GM12875 (cell line): ENCODE measurements at regions not wholly inside any gene's neighbourhood (a gene's known extent, or its start where the extent isn't known, plus 50 kb on each side); places are given as distances from the start of the nearest gene placed in this dataset.

Experiments used
- H3K4me3 ChIP-seq: one replicate; pipeline ENCODE4 v1.5.1; 2011; ENCODE audit warnings: low read depth, low read length, control low read depth
- CTCF ChIP-seq: IDR thresholded peaks from 2 replicates; pipeline ENCODE4 v1.5.1; 2011; ENCODE audit warnings: low read depth, mild to moderate bottlenecking, control low read depth, inconsistent platforms, low read length, moderate library complexity, borderline replicate concordance; ENCODE audit not compliant: insufficient read depth

- peak; percentile 35; the same call in 1 of the 2 replicates for TF ChIP-seq CTCF
- H3K4me3 ChIP-seq, result no peak overlapping the region
These were observed 379.2 kb upstream of the MIR17HG start for GRCh38 chr13:90968166-90968904.

GRCh38 chr13:90974249-90974975 is 373.1 kb upstream of the MIR17HG start:
- no peak for TF ChIP-seq CTCF
- no peak overlapping the region for H3K4me3 ChIP-seq

GRCh38 chr13:90979059-90979458 is 368.4 kb upstream of the MIR17HG start:
- TF ChIP-seq CTCF, result no peak
- H3K4me3 ChIP-seq, result no peak overlapping the region

GRCh38 chr13:90984756-90985155 is 362.7 kb upstream of the MIR17HG start:
- TF ChIP-seq CTCF, result no peak
- no peak overlapping the region for H3K4me3 ChIP-seq

DNA sequence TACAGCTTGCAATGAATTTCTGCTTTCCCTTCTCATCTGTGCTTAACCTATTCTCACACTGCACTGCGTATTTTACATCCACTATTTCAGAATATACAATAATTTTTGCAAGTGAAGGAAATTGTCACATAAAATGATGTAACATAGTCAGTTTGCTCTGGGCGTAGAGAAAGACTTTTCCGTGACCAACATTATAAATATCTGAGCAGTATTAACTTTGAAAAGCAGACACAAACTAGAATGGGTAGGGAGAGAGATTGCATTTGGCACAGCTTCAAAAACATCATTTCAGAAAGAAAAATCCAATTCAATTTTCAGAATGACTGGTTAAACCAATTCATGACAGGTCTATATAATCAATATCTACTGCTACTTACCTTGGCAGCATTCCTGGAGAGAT is 352.5 kb upstream of the MIR17HG start:
- H3K4me3 ChIP-seq, result no peak overlapping the region
- TF ChIP-seq CTCF, result no peak

DNA sequence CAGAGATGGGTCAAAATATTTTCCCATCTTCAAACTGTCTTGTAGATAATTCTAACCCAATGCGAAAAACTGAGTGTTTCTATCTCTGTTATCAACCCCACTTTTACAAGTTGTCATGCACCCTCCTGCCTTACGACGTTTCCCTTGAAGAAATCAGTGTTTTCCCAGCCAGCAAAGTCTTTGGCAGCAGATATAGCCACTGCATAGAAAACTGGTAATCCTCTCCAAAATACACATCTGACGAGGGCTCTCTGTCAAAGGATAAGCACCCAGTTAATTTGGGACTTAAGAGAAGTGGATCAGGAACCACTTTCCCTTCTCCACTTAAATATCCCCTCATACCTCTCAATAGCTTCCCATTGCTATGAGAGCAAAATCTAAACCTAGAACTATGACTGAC is 351.9 kb upstream of the MIR17HG start:
- H3K4me3 ChIP-seq, result no peak overlapping the region
- TF ChIP-seq CTCF, result no peak

DNA sequence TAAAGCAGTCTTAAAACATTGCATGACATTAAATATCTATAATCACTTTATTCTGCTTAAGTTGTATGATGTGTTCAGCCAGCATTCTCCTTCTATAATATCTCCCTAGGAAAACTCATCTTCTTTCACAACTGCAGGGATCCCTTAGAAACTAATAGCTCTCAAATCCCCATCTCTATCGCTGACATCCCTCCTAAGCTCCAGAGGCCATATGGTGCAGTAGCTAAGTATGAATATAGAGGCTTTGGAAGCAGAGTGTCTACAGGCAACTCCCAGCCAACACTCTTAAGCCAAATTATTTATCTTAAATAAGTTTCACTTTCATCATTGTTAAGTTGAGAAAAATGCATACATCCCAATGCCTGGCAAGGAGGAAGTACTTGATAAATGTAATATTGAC is 349.5 kb upstream of the MIR17HG start:
- no peak for TF ChIP-seq CTCF
- H3K4me3 ChIP-seq, result no peak overlapping the region
